HEK293T (cell line): ENCODE measurements at regions not wholly inside any gene's neighbourhood (a gene's known extent, or its start where the extent isn't known, plus 50 kb on each side); places are given as distances from the start of the nearest gene placed in this dataset.

Experiments
- ARNT ChIP-seq: fragments of 450-650 bp; IDR thresholded peaks from 2 replicates; pipeline ENCODE4 v1.6.1; 2017; ENCODE audit warnings: mild to moderate bottlenecking
- BHLHE40 ChIP-seq: fragments of 450-650 bp; IDR thresholded peaks from 2 replicates; pipeline ENCODE4 v1.6.1; 2016; ENCODE audit warnings: mild to moderate bottlenecking, moderate library complexity, borderline replicate concordance
- CTBP1 ChIP-seq: fragments of 450-650 bp; IDR thresholded peaks from 2 replicates; pipeline ENCODE4 v1.6.1; 2016; ENCODE audit warnings: borderline replicate concordance
- ELF4 ChIP-seq: fragments of 450-650 bp; IDR thresholded peaks from 2 replicates; pipeline ENCODE4 v1.6.1; 2017; ENCODE audit warnings: antibody characterized with exemption
- FOXK2 ChIP-seq: fragments of 450-650 bp; IDR thresholded peaks from 2 replicates; pipeline ENCODE4 v1.6.1; 2016; ENCODE audit warnings: mild to moderate bottlenecking
- FOXM1 ChIP-seq: fragments of 450-650 bp; IDR thresholded peaks from 2 replicates; pipeline ENCODE4 v1.6.1; 2017; ENCODE audit warnings: mild to moderate bottlenecking, borderline replicate concordance
- HDGF ChIP-seq: fragments of 450-650 bp; IDR thresholded peaks from 2 replicates; pipeline ENCODE4 v1.6.1; 2017; ENCODE audit warnings: antibody characterized with exemption, borderline replicate concordance
- NFRKB ChIP-seq: fragments of 450-650 bp; IDR thresholded peaks from 2 replicates; pipeline ENCODE4 v1.6.1; 2016; ENCODE audit warnings: mild to moderate bottlenecking, moderate library complexity
- SP1 ChIP-seq: fragments of 450-650 bp; IDR thresholded peaks from 2 replicates; pipeline ENCODE4 v1.6.1; 2017
- TARDBP ChIP-seq: fragments of 450-650 bp; IDR thresholded peaks from 2 replicates; pipeline ENCODE4 v1.6.1; 2016
- ZNF384 ChIP-seq: fragments of 450-650 bp; IDR thresholded peaks from 2 replicates; pipeline ENCODE4 v1.6.1; 2016

GRCh38 chr20:39983183-39983582 is 705.9 kb downstream of the MAFB start:
- no peak for TF ChIP-seq HDGF
- no peak for TF ChIP-seq FOXK2
- TF ChIP-seq FOXM1: no peak
- TF ChIP-seq NFRKB: no peak
- TF ChIP-seq ZNF384: no peak
- TF ChIP-seq BHLHE40: no peak
- no peak for TF ChIP-seq SP1
- no peak for TF ChIP-seq ARNT
- no peak for TF ChIP-seq ELF4
- TF ChIP-seq CTBP1: no peak
- TF ChIP-seq TARDBP: no peak
